WTC11 (cell line): ENCODE measurements at regions not wholly inside any gene's neighbourhood (a gene's known extent, or its start where the extent isn't known, plus 50 kb on each side); places are given as distances from the start of the nearest gene placed in this dataset.

Experiments used
- IRF2 ChIP-seq: sonication (generic); formaldehyde crosslinking; IDR thresholded peaks from 2 replicates; pipeline ENCODE4 v1.8.0; 2022; ENCODE audit warnings: low read depth, missing genetic modification reagents, borderline replicate concordance
- NFYB ChIP-seq: sonication (generic); formaldehyde crosslinking; conservative IDR thresholded peaks from 2 replicates; pipeline ENCODE4 v1.8.0; 2022; ENCODE audit warnings: low read depth, missing genetic modification reagents
- NR2C2 ChIP-seq: sonication (generic); formaldehyde crosslinking; IDR thresholded peaks from 2 replicates; pipeline ENCODE4 v1.8.0; 2022; ENCODE audit warnings: mild to moderate bottlenecking, missing genetic modification reagents
- ZNF416 ChIP-seq: fragments of 250-450 bp; sonication (Bioruptor Pico); IDR thresholded peaks from 2 replicates; pipeline ENCODE4 v1.9.0; 2021; ENCODE audit warnings: mild to moderate bottlenecking, inconsistent platforms
- ZNF425 ChIP-seq: fragments of 250-450 bp; sonication (Bioruptor Pico); conservative IDR thresholded peaks from 2 replicates; pipeline ENCODE4 v1.9.0; 2021; ENCODE audit warnings: mild to moderate bottlenecking
- TF ChIP-seq, protein P1 (sequence below): fragments of 200-600 bp; IDR thresholded peaks from 2 replicates; pipeline ENCODE4 v1.8.0; 2022; ENCODE audit warnings: antibody characterized with exemption
- TF ChIP-seq, protein P2 (sequence below): sonication (generic); formaldehyde crosslinking; IDR thresholded peaks from 2 replicates; pipeline ENCODE4 v1.8.1; 2023; ENCODE audit warnings: mild to moderate bottlenecking, missing genetic modification reagents

GRCh38 chr18:11199477-11199876 lies 50.1 kb upstream of the PIEZO2 start:
- TF ChIP-seq, protein P1, sequence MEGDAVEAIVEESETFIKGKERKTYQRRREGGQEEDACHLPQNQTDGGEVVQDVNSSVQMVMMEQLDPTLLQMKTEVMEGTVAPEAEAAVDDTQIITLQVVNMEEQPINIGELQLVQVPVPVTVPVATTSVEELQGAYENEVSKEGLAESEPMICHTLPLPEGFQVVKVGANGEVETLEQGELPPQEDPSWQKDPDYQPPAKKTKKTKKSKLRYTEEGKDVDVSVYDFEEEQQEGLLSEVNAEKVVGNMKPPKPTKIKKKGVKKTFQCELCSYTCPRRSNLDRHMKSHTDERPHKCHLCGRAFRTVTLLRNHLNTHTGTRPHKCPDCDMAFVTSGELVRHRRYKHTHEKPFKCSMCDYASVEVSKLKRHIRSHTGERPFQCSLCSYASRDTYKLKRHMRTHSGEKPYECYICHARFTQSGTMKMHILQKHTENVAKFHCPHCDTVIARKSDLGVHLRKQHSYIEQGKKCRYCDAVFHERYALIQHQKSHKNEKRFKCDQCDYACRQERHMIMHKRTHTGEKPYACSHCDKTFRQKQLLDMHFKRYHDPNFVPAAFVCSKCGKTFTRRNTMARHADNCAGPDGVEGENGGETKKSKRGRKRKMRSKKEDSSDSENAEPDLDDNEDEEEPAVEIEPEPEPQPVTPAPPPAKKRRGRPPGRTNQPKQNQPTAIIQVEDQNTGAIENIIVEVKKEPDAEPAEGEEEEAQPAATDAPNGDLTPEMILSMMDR: no peak
- TF ChIP-seq NR2C2 (CRISPR knock-in tag): no peak
- TF ChIP-seq NFYB: no peak
- TF ChIP-seq, protein P2, sequence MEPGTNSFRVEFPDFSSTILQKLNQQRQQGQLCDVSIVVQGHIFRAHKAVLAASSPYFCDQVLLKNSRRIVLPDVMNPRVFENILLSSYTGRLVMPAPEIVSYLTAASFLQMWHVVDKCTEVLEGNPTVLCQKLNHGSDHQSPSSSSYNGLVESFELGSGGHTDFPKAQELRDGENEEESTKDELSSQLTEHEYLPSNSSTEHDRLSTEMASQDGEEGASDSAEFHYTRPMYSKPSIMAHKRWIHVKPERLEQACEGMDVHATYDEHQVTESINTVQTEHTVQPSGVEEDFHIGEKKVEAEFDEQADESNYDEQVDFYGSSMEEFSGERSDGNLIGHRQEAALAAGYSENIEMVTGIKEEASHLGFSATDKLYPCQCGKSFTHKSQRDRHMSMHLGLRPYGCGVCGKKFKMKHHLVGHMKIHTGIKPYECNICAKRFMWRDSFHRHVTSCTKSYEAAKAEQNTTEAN (CRISPR knock-in tag): no peak
- TF ChIP-seq ZNF425 (CRISPR knock-in tag): no peak
- TF ChIP-seq IRF2 (CRISPR knock-in tag): no peak
- TF ChIP-seq ZNF416 (CRISPR knock-in tag): no peak
